OCI-LY3 (cell line): ENCODE measurements at regions not wholly inside any gene's neighbourhood (a gene's known extent, or its start where the extent isn't known, plus 50 kb on each side); places are given as distances from the start of the nearest gene placed in this dataset.

Source experiments
- CTCF ChIP-seq: fragments of 200-600, 300-600 bp; sonication (generic); IDR thresholded peaks from 2 replicates; pipeline ENCODE4 v1.5.1; 2014; ENCODE audit warnings: antibody characterized with exemption, low read length, low read depth
- EZH2phosphoT487 ChIP-seq: fragments of 200-600 bp; shearing (Covaris generic); IDR thresholded peaks from 2 replicates; pipeline ENCODE4 v1.6.1; 2018; ENCODE audit warnings: antibody characterized with exemption, mixed run types, low read depth

DNA sequence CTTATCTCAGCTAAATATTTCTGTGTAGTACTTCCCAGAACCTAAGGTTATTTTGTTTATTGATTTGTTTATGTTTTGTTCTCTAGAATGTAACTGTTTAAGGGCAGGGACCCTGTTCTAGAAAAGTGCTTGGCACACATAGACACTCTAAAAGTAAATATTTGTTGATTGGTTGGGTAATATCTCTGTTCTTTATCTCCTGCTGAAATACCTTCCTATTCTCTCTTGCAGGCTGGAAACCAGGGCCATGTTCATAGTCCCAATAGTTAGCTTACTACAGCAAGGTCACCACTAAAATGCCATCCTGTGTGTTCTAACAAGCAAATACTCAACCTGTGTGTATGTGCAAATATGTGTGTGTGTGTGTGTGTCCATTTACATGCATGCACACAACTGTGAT lies 375.6 kb upstream of the MEIS1 start:
- no peak for TF ChIP-seq CTCF
- no peak for TF ChIP-seq EZH2phosphoT487
